ENCODE measurements at regions not wholly inside any gene's neighbourhood (a gene's known extent, or its start where the extent isn't known, plus 50 kb on each side); places are given as distances from the start of the nearest gene placed in this dataset.
"Not testable (repeated sequence)": the region's sequence is repeated elsewhere in the genome, so short reads cannot be mapped to it uniquely, and the experiment has no call there.

- no peaks in the 10 kb centered on the region for H3K27me3 ChIP-seq (ENCODE audit: insufficient read depth, insufficient read length)
- no peaks in the 10 kb centered on the region for H3K36me3 ChIP-seq (ENCODE audit: insufficient read depth, insufficient read length, low read length)
- H3K9me3 ChIP-seq (ENCODE audit: insufficient read depth, low read length), result no peaks in the 10 kb centered on the region
- no peak for TF ChIP-seq ZNF274 (IDR thresholded peaks at IDR 0.05; ENCODE audit: low read depth, low read length)
- no peak for TF ChIP-seq YY1 (IDR thresholded peaks at IDR 0.05; ENCODE audit: insufficient read depth, insufficient read length)
- no peak for TF ChIP-seq SUZ12 (IDR thresholded peaks at IDR 0.05; ENCODE audit: extremely low read depth, insufficient read depth, insufficient read length)
- H3K4me3 ChIP-seq (ENCODE audit: insufficient read length, low read depth), result no peak overlapping the region
- no peaks in the 10 kb centered on the region for H3K4me1 ChIP-seq (ENCODE audit: insufficient read depth, insufficient read length)
- DNase-seq (ENCODE audit: low read depth, low spot score), result no peak
- H3K9ac ChIP-seq (ENCODE audit: insufficient read length, low read depth), result no peak overlapping the region
Measured at GRCh38 chr10:33913194-33913593, 578.7 kb upstream of the NRP1 start.

GRCh38 chr10:33909476-33909875 is 575.0 kb upstream of the NRP1 start:
- H3K4me3 ChIP-seq (ENCODE audit: insufficient read length, low read depth); H3K9me3 ChIP-seq (ENCODE audit: insufficient read depth, low read length); H3K4me1 ChIP-seq (ENCODE audit: insufficient read depth, insufficient read length); H3K9ac ChIP-seq (ENCODE audit: insufficient read length, low read depth); DNase-seq (ENCODE audit: low read depth, low spot score); H3K27me3 ChIP-seq (ENCODE audit: insufficient read depth, insufficient read length); H3K36me3 ChIP-seq (ENCODE audit: insufficient read depth, insufficient read length, low read length): not testable (repeated sequence)

- no peak for TF ChIP-seq YY1 (IDR thresholded peaks at IDR 0.05; ENCODE audit: insufficient read depth, insufficient read length)
- no peak for TF ChIP-seq SUZ12 (IDR thresholded peaks at IDR 0.05; ENCODE audit: extremely low read depth, insufficient read depth, insufficient read length)
- no peak for TF ChIP-seq ZNF274 (IDR thresholded peaks at IDR 0.05; ENCODE audit: low read depth, low read length)
- no peak overlapping the region for H3K4me3 ChIP-seq (ENCODE audit: insufficient read length, low read depth)
- H3K4me1 ChIP-seq (ENCODE audit: insufficient read depth, insufficient read length), result no peaks in the 10 kb centered on the region
- H3K27me3 ChIP-seq (ENCODE audit: insufficient read depth, insufficient read length), result no peaks in the 10 kb centered on the region
- peaks cover 6% of the 10 kb centered on the region for H3K9me3 ChIP-seq (ENCODE audit: insufficient read depth, low read length)
- H3K9ac ChIP-seq (ENCODE audit: insufficient read length, low read depth), result no peak overlapping the region
- H3K36me3 ChIP-seq (ENCODE audit: insufficient read depth, insufficient read length, low read length), result no peaks in the 10 kb centered on the region
- no peak for DNase-seq (ENCODE audit: low read depth, low spot score)
Measured at GRCh38 chr10:33901166-33901565, 566.7 kb upstream of the NRP1 start.

GRCh38 chr10:33900596-33900995 is 566.1 kb upstream of the NRP1 start:
- no peak overlapping the region for H3K9ac ChIP-seq (ENCODE audit: insufficient read length, low read depth)

GRCh38 chr10:33899578-33900531 is 565.4 kb upstream of the NRP1 start:
- H3K36me3 ChIP-seq (ENCODE audit: insufficient read depth, insufficient read length, low read length), result no peaks in the 10 kb centered on the region
- H3K9me3 ChIP-seq (ENCODE audit: insufficient read depth, low read length), result peaks cover 6% of the 10 kb centered on the region
- TF ChIP-seq SUZ12 (IDR thresholded peaks at IDR 0.05; ENCODE audit: extremely low read depth, insufficient read depth, insufficient read length), result no peak
- TF ChIP-seq ZNF274 (IDR thresholded peaks at IDR 0.05; ENCODE audit: low read depth, low read length), result no peak
- TF ChIP-seq YY1 (IDR thresholded peaks at IDR 0.05; ENCODE audit: insufficient read depth, insufficient read length), result no peak
- no peaks in the 10 kb centered on the region for H3K4me1 ChIP-seq (ENCODE audit: insufficient read depth, insufficient read length)
- no peak overlapping the region for H3K9ac ChIP-seq (ENCODE audit: insufficient read length, low read depth)
- DNase-seq (ENCODE audit: low read depth, low spot score), result no peak
- no peaks in the 10 kb centered on the region for H3K27me3 ChIP-seq (ENCODE audit: insufficient read depth, insufficient read length)
- no peak overlapping the region for H3K4me3 ChIP-seq (ENCODE audit: insufficient read length, low read depth)

More at GRCh38 chr10:33900596-33900995, 566.1 kb upstream of the NRP1 start:
- DNase-seq (ENCODE audit: low read depth, low spot score), result no peak
- Histone ChIP-seq H3K9me3 (ENCODE audit: insufficient read depth, low read length) (peaks cover 6% of the 10 kb centered on the region), H3K36me3 (ENCODE audit: insufficient read depth, insufficient read length, low read length) (no peaks in the 10 kb centered on the region), H3K27me3 (ENCODE audit: insufficient read depth, insufficient read length) (no peaks in the 10 kb centered on the region), H3K4me3 (ENCODE audit: insufficient read length, low read depth) (no peak overlapping the region), H3K4me1 (ENCODE audit: insufficient read depth, insufficient read length) (no peaks in the 10 kb centered on the region)
- TF ChIP-seq SUZ12 (IDR thresholded peaks at IDR 0.05; ENCODE audit: extremely low read depth, insufficient read depth, insufficient read length), result no peak
- TF ChIP-seq YY1 (IDR thresholded peaks at IDR 0.05; ENCODE audit: insufficient read depth, insufficient read length), result no peak
- TF ChIP-seq ZNF274 (IDR thresholded peaks at IDR 0.05; ENCODE audit: low read depth, low read length), result no peak

- Histone ChIP-seq H3K4me1 (ENCODE audit: insufficient read depth, insufficient read length) (no peaks in the 10 kb centered on the region), H3K36me3 (ENCODE audit: insufficient read depth, insufficient read length, low read length) (no peaks in the 10 kb centered on the region), H3K27me3 (ENCODE audit: insufficient read depth, insufficient read length) (no peaks in the 10 kb centered on the region), H3K9ac (ENCODE audit: insufficient read length, low read depth) (no peak overlapping the region), H3K4me3 (ENCODE audit: insufficient read length, low read depth) (no peak overlapping the region), H3K9me3 (ENCODE audit: insufficient read depth, low read length) (peaks cover 6% of the 10 kb centered on the region)
- TF ChIP-seq SUZ12 (IDR thresholded peaks at IDR 0.05; ENCODE audit: extremely low read depth, insufficient read depth, insufficient read length), result no peak
- TF ChIP-seq ZNF274 (IDR thresholded peaks at IDR 0.05; ENCODE audit: low read depth, low read length), result no peak
- TF ChIP-seq YY1 (IDR thresholded peaks at IDR 0.05; ENCODE audit: insufficient read depth, insufficient read length), result no peak
- no peak for DNase-seq (ENCODE audit: low read depth, low spot score)
Measured at GRCh38 chr10:33897291-33897752, 562.9 kb upstream of the NRP1 start.

GRCh38 chr10:33893506-33893905 is 559.0 kb upstream of the NRP1 start:
- H3K4me1 ChIP-seq (ENCODE audit: insufficient read depth, insufficient read length), result no peaks in the 10 kb centered on the region
- no peak overlapping the region for H3K9ac ChIP-seq (ENCODE audit: insufficient read length, low read depth)
- no peaks in the 10 kb centered on the region for H3K27me3 ChIP-seq (ENCODE audit: insufficient read depth, insufficient read length)
- no peaks in the 10 kb centered on the region for H3K36me3 ChIP-seq (ENCODE audit: insufficient read depth, insufficient read length, low read length)
- TF ChIP-seq YY1 (IDR thresholded peaks at IDR 0.05; ENCODE audit: insufficient read depth, insufficient read length) (no peak), ZNF274 (IDR thresholded peaks at IDR 0.05; ENCODE audit: low read depth, low read length) (no peak), SUZ12 (IDR thresholded peaks at IDR 0.05; ENCODE audit: extremely low read depth, insufficient read depth, insufficient read length) (no peak)
- H3K9me3 ChIP-seq (ENCODE audit: insufficient read depth, low read length), result no peaks in the 10 kb centered on the region; the same call in 1 of the 2 replicates
- no peak for DNase-seq (ENCODE audit: low read depth, low spot score)
- no peak overlapping the region for H3K4me3 ChIP-seq (ENCODE audit: insufficient read length, low read depth)

Measured in NT2/D1 (cell line).